CD4-positive, alpha-beta T cell (primary cell): ENCODE measurements at regions not wholly inside any gene's neighbourhood (a gene's known extent, or its start where the extent isn't known, plus 50 kb on each side); places are given as distances from the start of the nearest gene placed in this dataset.

Experiments used
- ATAC-seq: fragments of 200-7000 bp; cut with Tn5 transposase; one replicate; pipeline ENCODE4 v1.10.0; 2022; ENCODE audit warnings: mild to moderate bottlenecking; ENCODE audit not compliant: poor library complexity
- CTCF ChIA-PET: fragments of 350-600 bp; sonication (Branson Sonifier 250); formaldehyde crosslinking; loops from one replicate; lab custom pipeline; 2021; ENCODE audit warnings: antibody characterized with exemption, inconsistent platforms; lab: Charles Lee
- POLR2A ChIA-PET: fragments of 350-600 bp; sonication (Branson Sonifier 250); formaldehyde crosslinking; loops from one replicate; lab custom pipeline; 2021; ENCODE audit warnings: antibody characterized with exemption, inconsistent platforms; lab: Charles Lee
- DNase-seq, 14 experiments: peaks; one replicate each; pipeline ENCODE4 v3.0.0-alpha.2; 2013 to 2020; ENCODE audit warnings: mixed read lengths in 2 of 14
- H3K27ac ChIP-seq, 2 donors: one replicate each; pipeline versions ENCODE4 v1.5.1 to v1.7.0; 2013; ENCODE audit warnings: low read length in 2 of 2, low read depth in 1 of 2, mild to moderate bottlenecking in 1 of 2
- H3K27me3 ChIP-seq, 2 experiments: 1 replicate in 1 of 2; 2 replicates in 1 of 2; pipeline versions ENCODE4 v1.6.1 to v1.7.0; 2013; ENCODE audit warnings: low read length in 2 of 2, control low read depth in 1 of 2, mild to moderate bottlenecking in 1 of 2, moderate library complexity in 1 of 2; ENCODE audit not compliant: insufficient read depth in 2 of 2, control insufficient read depth in 1 of 2
- H3K36me3 ChIP-seq: one replicate; pipeline ENCODE4 v1.6.1; 2013; ENCODE audit warnings: low read length, control low read depth; ENCODE audit not compliant: insufficient read depth
- H3K4me1 ChIP-seq: one replicate; pipeline ENCODE4 v1.6.1; 2013; ENCODE audit warnings: low read length, control low read depth; ENCODE audit not compliant: insufficient read depth
- H3K4me3 ChIP-seq: one replicate; pipeline ENCODE4 v1.5.1; 2013; ENCODE audit warnings: mild to moderate bottlenecking, low read length, moderate library complexity
- H3K9me3 ChIP-seq, 2 experiments: 1 replicate in 1 of 2; 2 replicates in 1 of 2; pipeline versions ENCODE4 v1.6.1 to v1.7.0; 2013; ENCODE audit warnings: low read length in 2 of 2, mild to moderate bottlenecking in 2 of 2, control low read depth in 1 of 2, moderate library complexity in 1 of 2; ENCODE audit not compliant: control insufficient read depth in 1 of 2, insufficient read depth in 1 of 2
- H3K27ac Mint-ChIP-seq: one replicate; pipeline ENCODE4 v1.8.0; 2020; ENCODE audit warnings: mixed read lengths
- H3K27me3 Mint-ChIP-seq: one replicate; pipeline ENCODE4 v1.8.0; 2021; ENCODE audit warnings: mixed read lengths
- H3K36me3 Mint-ChIP-seq: one replicate; pipeline ENCODE4 v1.8.0; 2021; ENCODE audit warnings: low read depth, mixed read lengths
- H3K4me1 Mint-ChIP-seq: one replicate; pipeline ENCODE4 v1.8.0; 2021; ENCODE audit warnings: low read depth, mixed read lengths
- H3K4me3 Mint-ChIP-seq: one replicate; pipeline ENCODE4 v1.8.0; 2020; ENCODE audit warnings: mild to moderate bottlenecking, mixed read lengths
- H3K9me3 Mint-ChIP-seq: one replicate; pipeline ENCODE4 v1.8.0; 2020; ENCODE audit warnings: mixed read lengths
- CTCF ChIP-seq: fragments of 200-600 bp; IDR thresholded peaks from one replicate; pipeline ENCODE4 v1.8.0; 2022; ENCODE audit warnings: antibody characterized with exemption, mild to moderate bottlenecking
- intact Hi-C, 2 experiments: fragments of 100-400 bp; cut with DNase I in 1 of 2; cut with micrococcal nuclease in 1 of 2; formaldehyde crosslinking; loops; one replicate each; pipeline versions ENCODE4 v1.15.1 to v1.9.0; 2023 to 2025; cut with DNase I, micrococcal nuclease

- ATAC-seq (no peak), DNase-seq (no peak)
- H3K9me3 ChIP-seq = peaks cover 0 to 4% of the 10 kb centered on the region in 2 experiments
- Mint-ChIP-seq H3K27ac (no peak overlapping the region), H3K27me3 (no peaks in the 10 kb centered on the region), H3K9me3 (peaks cover 3% of the 10 kb centered on the region), H3K4me3 (no peak overlapping the region), H3K4me1 (no peaks in the 10 kb centered on the region), H3K36me3 (no peaks in the 10 kb centered on the region)
- ChIA-PET CTCF (no interaction called here), POLR2A (no interaction called here)
- H3K27me3 ChIP-seq = no peaks in the 10 kb centered on the region
- no peak for TF ChIP-seq CTCF
- H3K36me3 ChIP-seq = no peaks in the 10 kb centered on the region
- H3K27ac ChIP-seq = no peak overlapping the region
- H3K4me1 ChIP-seq = no peaks in the 10 kb centered on the region
- no peak overlapping the region for H3K4me3 ChIP-seq
- intact Hi-C loops = no loop called here
Measured at GRCh38 chr3:64801856-64802255, 114.1 kb upstream of the ADAMTS9 start.

- H3K9me3 Mint-ChIP-seq = peaks cover 3% of the 10 kb centered on the region
- no peaks in the 10 kb centered on the region for H3K27me3 ChIP-seq
- no peaks in the 10 kb centered on the region for H3K27me3 Mint-ChIP-seq
- no peaks in the 10 kb centered on the region for H3K36me3 Mint-ChIP-seq
- H3K27ac ChIP-seq = no peak overlapping the region
- no peak overlapping the region for H3K27ac Mint-ChIP-seq
- H3K4me1 Mint-ChIP-seq = no peaks in the 10 kb centered on the region
- H3K36me3 ChIP-seq = no peaks in the 10 kb centered on the region
- H3K4me3 Mint-ChIP-seq = no peak overlapping the region
- ATAC-seq (no peak), DNase-seq (no peak)
- no peaks in the 10 kb centered on the region for H3K4me1 ChIP-seq
- no peak for TF ChIP-seq CTCF
- peaks cover 0 to 7% of the 10 kb centered on the region in 2 experiments for H3K9me3 ChIP-seq
- H3K4me3 ChIP-seq = no peak overlapping the region
- intact Hi-C loops = no loop called here
- ChIA-PET POLR2A (no interaction called here), CTCF (no interaction called here)
Measured at GRCh38 chr3:64799606-64800005, 111.8 kb upstream of the ADAMTS9 start.

- Histone ChIP-seq H3K27me3 (no peaks in the 10 kb centered on the region), H3K4me1 (no peaks in the 10 kb centered on the region), H3K9me3 (peaks cover 0 to 7% of the 10 kb centered on the region in 2 experiments), H3K27ac (no peak overlapping the region), H3K4me3 (no peak overlapping the region), H3K36me3 (no peaks in the 10 kb centered on the region)
- intact Hi-C loops = no loop called here
- Mint-ChIP-seq H3K9me3 (peaks cover 3% of the 10 kb centered on the region), H3K4me3 (no peak overlapping the region), H3K36me3 (no peaks in the 10 kb centered on the region), H3K27ac (no peak overlapping the region), H3K4me1 (no peaks in the 10 kb centered on the region), H3K27me3 (no peaks in the 10 kb centered on the region)
- no peak for TF ChIP-seq CTCF
- ATAC-seq (no peak), DNase-seq (no peak)
- ChIA-PET POLR2A (no interaction called here), CTCF (no interaction called here)
Measured at GRCh38 chr3:64798316-64798715, 110.5 kb upstream of the ADAMTS9 start.
